ENCODE measurements at regions not wholly inside any gene's neighbourhood (a gene's known extent, or its start where the extent isn't known, plus 50 kb on each side); places are given as distances from the start of the nearest gene placed in this dataset.
"Not testable (repeated sequence)": the region's sequence is repeated elsewhere in the genome, so short reads cannot be mapped to it uniquely, and the experiment has no call there.

DNA sequence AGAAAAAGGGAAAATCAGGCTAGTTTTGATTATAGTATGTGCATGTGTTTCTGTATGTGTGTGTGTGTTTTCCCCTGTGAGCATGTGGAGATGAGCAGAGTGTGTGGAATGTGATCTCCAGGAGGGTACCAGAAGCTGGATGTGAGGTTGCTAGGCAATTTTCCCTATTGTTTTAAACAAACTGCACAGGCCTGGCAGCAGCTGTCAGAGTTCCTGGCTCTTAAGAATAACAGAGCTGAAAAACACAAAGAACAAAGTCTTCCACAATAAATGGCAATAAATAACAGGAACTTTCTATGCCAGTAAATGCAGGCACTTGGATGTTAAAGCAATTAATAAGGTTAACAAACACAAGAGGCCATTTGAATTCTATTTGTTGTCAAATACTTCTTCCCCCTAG is 344.6 kb upstream of the CTSO start:
- no peak for DNase-seq

DNA sequence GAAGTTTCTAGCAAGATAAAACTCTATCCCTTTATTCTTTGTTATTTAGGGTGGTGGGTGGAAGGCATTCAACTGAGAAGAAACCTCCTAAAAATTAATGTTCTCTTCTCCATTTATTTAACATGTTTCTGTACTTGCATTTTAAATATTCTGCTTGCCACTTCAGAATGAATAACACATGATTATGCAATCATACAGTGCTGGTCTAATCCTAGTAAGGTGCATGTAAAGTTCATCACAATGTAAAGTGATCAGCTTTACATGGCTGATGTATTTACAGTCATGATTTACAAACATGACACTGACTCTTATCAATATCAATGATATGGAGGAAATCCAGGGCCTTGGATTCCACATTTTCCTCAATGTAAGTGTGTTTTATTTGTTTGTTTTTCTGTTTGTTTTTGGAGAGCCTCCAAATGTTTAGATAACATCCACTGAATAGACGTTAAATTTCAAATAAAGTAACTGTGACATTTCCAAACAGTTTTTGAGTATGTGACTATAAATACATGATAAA is 342.1 kb upstream of the CTSO start:
- no peak for DNase-seq

- no peak for DNase-seq
Observed at GRCh38 chr4:156294577-156294976, 340.9 kb upstream of the CTSO start.

GRCh38 chr4:156293657-156294297 is 340.1 kb upstream of the CTSO start:
- DNase-seq: no peak

GRCh38 chr4:156291317-156291716 is 337.7 kb upstream of the CTSO start:
- no peak for DNase-seq

- DNase-seq: no peak
Observed at GRCh38 chr4:156290811-156291210, 337.1 kb upstream of the CTSO start.

DNA sequence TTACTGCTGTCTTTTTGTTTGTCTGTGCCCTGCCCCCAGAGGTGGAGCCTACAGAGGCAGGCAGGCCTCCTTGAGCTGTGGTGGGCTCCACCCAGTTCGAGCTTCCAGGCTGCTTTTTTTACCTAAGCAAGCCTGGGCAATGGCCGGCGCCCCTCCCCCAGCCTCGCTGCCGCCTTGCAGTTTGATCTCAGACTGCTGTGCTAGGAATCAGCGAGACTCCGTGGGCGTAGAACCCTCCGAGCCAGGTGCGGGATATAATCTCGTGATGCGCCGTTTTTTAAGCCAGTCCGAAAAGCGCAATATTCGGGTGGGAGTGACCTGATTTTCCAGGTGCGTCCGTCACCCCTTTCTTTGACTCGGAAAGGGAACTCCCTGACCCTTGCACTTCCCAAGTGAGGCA is 336.4 kb upstream of the CTSO start:
- DNase-seq: not testable (repeated sequence)

DNA sequence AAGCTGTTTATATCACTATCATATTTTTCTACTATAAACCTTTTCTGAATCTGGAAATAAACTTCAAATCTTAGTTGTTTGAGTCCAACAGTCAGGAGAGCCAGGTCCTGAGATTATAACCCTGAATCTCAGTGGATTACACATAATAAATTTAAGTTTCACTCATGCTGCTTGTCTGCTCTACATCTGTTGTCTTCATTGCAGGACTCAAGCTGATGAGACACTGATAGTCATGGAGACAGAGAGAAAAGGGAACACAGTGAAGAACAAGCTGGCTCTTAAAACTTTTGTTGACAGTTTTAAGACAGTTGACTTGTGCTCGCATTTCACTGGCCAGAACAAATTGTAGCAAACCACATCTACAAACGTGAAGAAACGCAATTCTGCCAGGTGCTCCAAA is 327.0 kb upstream of the CTSO start:
- DNase-seq: no peak

DNA sequence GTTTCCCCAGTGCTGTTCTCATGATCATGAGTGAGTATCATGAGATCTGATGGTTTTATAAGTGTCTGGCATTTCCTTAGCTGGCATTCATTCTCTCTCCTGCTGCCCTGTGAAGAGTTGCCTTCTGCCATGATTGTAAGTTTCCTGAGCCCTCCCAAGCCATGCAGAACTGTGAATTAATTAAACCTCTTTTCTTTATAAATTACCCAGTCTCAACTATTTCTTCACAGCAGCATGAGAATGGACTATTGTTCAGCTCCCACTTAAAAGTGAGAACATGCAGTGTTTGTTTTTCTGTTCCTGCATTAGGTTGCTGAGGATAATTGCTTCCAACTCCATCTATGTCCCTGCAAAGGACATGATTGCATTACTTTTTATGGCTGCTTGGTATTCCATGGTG is 311.7 kb upstream of the CTSO start:
- DNase-seq: no peak

DNA sequence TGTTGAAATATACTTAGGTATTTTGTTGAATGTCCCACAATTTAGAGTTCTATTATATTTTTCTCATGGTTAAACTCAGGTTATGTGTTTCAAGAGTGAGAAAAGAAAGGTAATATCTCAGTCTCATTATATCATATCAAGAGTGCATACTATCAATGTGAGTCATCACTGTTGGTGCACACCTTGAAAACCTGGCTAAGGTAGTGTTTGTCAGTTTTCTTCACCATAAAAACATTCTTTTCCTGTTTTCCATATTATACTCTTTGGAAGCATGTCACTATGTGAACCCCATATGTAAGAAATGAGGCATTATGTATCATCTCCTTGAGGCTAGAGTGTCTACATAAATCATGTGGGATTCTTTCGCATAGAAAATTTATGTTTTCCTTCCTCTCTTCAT is 307.6 kb upstream of the CTSO start:
- DNase-seq: no peak

GRCh38 chr4:156255230-156256007 is 301.8 kb upstream of the CTSO start:
- no peak for DNase-seq

- DNase-seq: no peak
Observed at GRCh38 chr4:156252358-156252921, 298.8 kb upstream of the CTSO start.

GRCh38 chr4:156251373-156252065 is 297.9 kb upstream of the CTSO start:
- no peak for DNase-seq

- no peak for DNase-seq
Observed at GRCh38 chr4:156248917-156249316, 295.3 kb upstream of the CTSO start.

- no peak for DNase-seq
Observed at GRCh38 chr4:156247470-156247869, 293.8 kb upstream of the CTSO start.

GRCh38 chr4:156243015-156243414 is 289.3 kb upstream of the CTSO start:
- no peak for DNase-seq

DNA sequence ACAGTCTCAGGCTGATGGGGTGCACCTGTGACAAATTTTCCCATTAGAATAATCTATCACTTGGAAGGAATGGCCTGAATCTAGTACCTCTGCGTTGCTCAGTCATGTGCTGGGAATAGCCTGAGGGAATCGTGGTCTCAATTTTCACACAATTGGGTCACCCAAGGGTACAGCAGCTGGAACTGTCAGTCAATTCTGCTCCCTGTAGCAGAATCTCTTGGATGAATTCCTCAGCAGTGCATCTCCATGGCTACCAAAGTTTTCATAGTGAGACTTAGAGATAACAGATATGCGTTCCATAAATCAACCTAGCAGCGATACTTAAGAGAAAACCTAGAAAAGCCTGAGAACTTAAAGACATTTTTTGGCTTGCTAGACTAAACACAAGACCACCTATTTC is 288.7 kb upstream of the CTSO start:
- DNase-seq: no peak

DNA sequence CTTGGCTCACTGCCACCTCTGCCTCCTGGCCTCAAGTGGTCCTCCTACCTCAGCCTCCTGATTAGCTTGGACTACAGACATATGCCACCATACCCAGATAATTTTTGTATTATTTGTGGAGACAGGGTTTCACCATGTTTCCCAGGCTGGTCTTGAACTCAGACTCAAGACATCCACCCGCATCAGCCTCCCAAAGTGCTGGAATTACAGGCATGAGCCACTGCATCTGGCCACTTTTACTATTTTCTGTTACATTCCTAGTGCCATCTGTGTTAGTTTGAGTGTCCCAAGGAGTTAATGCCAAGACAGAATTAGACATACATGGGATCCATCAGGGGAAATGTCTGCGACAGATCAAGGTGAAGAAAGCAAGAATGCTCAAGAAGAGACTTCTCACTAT is 288.2 kb upstream of the CTSO start:
- no peak for DNase-seq

DNA sequence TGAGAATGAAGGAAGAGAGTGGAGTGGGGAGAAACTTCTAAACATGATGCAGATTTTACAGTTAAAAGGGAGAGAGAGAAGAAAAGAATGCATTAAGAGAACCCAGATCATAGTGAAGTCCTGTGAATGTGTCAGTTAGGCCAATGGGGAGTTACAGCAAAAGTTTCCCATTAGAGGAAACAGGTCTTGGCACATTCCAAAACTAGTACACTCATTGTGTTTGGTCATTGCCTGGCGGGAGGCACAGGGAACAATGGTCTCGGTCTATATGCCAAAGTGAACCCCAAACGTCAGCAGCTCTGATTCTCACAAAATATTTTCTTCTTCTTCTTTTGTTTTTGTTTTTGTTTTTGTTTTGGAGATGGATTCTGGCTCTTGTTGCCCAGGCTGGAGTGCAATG is 284.5 kb upstream of the CTSO start:
- no peak for DNase-seq

DNA sequence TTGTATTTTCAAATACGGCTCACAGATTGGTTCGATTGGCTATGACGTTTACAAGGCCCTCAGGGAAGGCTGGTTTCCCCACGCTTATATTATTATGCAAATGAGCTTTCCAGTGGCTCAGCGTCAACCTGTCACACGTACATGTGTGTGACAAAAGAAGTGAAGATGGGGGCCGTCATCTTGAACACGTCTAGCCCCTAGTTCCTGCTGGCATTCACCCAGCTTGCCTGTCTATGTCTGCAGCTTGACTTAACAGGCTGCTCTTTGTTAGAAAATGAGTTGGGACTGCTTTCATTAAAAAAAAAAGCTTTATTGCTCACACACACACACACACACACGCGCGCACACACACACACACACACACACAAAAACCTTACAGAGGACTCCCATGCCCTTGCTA is 283.6 kb upstream of the CTSO start:
- DNase-seq: no peak

- DNase-seq: no peak
Observed at GRCh38 chr4:156230176-156230575, 276.5 kb upstream of the CTSO start.

DNA sequence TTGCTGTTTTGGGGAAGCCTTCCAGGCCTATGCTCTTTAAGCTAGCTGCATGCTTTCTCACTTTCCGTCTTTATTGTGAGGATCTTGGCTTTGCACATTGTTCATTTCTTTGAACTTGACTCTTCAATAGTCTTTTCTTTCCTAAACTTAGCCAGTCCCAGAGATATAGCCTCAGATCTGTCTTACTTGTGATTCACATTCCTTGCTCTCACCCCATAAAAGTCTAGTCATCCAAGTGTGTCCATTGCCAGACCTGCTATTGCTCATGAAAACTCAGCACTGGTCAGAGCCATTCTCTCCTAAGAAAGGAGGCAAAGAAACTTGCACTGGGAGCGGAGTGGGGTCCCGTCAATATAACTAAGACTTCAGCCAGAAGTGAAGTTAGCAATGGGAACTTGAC is 275.0 kb upstream of the CTSO start:
- DNase-seq: no peak

DNA sequence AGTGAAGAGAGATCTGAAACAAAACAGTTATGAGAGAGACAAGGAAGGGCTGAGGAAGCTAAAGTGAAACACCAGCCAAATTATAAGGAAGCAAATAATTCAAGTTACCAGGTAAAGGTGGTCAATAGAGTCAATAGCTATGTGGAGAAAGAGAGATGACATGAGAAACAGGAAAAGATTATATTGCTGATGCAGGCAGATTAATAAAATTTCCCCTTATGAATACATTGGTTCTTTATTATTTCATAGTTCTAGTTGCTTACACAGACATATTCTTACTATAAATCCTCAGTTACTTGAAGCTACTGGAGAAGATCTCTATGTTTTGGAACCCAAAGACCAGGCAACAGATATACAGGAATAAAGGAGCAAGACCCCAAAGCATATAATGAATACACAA is 273.7 kb upstream of the CTSO start:
- DNase-seq: no peak

- no peak for DNase-seq
Observed at GRCh38 chr4:156223985-156224384, 270.3 kb upstream of the CTSO start.

All from KG1 (cell line).